Hepatic stellate cell (primary cell): ENCODE measurements at regions not wholly inside any gene's neighbourhood (a gene's known extent, or its start where the extent isn't known, plus 50 kb on each side); places are given as distances from the start of the nearest gene placed in this dataset.
A peak's percentile ranks its signal among the peaks of the same experiment; 100 is the strongest.
"Not testable (repeated sequence)": the region's sequence is repeated elsewhere in the genome, so short reads cannot be mapped to it uniquely, and the experiment has no call there.

Source experiments
- DNase-seq: peaks from one replicate; pipeline ENCODE4 v3.0.0; 2011; ENCODE audit warnings: low spot score

DNA sequence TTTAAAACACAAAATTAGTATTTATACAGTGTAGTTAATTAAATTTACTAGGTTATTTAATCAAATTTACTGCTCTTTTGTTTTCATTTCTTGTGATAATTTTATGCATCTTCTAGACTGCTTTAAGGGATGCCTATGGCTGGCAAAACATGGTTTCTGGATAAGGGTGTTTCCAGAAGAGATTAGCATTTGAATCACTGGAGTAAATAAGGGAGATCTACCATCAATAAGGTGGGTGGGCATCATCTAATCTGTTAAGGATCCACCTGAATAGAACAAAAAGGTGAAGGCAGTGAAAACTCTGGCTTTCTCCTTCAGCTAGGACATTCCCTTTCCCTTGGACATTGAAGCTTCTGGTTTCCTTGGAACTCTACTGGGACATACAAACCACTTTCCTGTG is 146.2 kb upstream of the LAMA2 start:
- no peak for DNase-seq

DNA sequence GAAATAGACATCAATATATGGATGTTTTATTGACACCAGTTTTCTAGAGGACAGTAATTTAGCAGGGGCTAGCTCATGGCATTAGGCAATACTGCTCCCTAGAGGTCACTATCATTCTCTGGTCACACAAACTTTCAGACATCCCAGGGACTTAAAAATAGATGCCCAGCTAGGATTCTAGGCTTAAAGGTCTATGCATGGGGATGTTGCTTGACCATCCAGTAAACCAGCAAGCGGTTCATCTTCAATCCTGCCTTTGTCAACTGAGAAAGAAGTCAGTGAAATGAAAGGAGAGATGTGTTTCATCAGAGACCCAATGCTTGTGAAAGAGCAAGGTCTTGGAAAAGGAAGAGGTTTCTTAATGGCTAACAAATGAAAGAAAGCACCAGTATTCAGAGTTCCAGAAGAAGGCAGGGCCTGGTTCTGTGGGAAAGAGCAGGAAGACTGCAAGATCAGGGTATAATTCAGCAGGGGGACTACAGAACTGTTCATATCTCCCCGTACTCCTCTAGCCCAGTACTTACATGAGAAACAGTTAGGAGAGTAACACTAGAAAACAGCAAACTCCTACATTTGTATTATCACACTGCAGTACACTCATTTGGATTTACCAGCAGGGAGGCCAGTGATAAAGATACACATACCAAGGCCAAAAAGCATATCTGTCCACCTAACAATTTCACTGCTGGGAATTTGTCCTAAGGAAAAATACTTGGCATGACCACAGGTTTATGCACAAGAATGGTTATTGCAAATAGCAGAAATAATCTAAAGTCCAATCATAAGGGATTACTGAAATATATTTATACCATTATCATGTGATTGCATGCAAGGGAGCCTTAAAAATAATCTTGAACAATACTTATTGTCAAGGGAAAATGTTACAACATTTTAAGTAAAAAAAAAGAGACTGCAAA is 151.4 kb upstream of the LAMA2 start:
- DNase-seq: peak; percentile 29

DNA sequence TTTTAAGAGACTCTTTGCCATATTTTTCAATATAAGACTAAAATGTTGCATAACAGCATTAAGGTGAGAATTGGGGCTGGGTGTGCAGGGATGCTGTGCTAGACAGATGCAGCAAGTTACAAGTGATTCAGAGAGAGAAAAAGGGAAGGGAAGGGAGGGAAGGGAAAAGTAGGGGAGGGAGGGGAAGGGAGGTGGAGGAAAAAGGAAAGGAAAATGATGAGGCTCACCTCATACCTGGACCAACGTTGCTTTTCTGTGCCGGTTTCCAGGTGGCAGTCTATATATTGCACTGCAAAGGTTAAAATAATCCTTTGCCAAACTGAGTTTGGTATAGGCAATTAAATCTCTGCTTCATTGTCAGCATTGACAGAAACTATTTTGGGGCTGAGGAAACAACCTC is 155.4 kb upstream of the LAMA2 start:
- DNase-seq: no peak

DNA sequence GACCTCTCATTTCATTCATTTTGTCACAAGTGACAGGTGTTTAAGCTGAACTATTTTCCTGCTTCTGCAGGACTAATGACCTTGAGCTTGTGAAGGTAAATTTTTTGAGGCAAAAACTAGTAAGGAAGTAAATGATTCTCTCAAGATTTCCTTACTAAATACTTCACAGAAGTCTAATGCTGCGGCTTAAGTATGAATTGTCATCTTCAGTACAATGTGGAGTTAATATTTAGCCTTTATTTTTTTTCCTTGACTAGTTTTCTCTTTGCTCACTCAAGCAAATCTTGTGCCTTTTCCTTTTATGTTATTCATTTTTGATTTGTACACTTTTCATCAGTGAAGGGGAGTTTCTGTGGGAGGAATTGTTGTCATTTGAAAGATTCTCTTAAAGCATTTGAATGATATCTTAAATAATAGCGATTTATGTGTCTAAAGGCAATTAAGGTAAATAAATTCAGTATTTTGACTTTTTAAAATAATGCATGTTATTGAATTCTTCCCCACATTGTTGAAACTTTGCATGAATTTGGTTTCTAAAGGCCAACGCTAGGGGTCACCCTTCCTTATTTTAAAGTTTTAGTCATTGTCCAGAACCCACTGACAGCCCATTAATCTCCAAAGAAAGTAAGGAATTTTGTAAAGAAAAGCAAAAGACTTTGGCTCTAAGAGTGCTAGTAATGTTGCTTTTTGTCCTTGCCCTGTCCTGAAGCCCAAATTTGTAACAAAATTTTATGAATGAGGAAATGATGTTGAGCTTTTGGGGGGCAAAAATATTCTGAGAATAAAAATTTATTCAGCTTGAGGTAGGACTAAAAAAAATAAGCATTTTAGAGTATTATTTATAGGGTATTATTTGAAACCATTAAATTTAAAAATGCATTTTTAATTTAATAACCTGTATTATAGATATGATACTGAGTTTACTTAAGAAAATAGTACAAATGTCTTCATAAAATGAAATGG is 157.4 kb upstream of the LAMA2 start:
- peak; percentile 11 for DNase-seq

DNA sequence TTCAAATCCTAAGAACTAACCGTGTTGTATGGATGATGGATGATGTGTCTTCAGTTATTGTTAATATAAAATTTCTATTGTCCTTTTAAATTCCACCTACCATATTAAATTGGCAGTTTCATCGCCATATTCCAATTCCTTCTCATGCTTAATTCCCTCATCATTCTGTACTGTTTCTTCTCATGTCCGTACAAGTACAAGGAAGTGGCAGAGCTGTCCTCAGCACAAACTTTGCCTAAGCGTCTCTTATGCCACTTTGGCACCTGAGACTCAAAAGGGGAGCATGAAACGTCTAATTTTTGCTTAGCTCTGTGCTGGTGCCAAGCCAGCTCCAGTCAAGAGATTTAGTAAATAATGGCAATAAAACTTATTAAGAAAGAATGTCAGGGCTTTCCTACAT is 158.2 kb upstream of the LAMA2 start:
- no peak for DNase-seq

DNA sequence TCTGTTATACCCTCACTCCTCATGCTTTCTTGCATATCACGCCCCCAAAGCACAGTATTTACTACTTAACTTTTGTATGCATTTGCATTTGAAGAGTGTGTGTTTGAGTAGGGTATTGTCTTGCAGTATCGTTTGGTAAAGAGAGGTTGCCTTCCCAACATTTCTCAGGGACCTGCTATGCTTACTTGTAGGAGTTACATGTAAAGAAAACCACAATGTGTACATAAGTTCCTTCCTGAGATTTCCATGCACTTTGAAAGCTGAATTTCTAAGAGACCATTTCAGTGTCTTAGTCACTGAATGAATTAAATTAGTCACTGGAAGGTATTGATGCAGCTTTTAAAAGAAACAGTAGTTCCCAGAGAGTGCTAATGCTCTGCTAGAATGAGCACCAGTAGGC is 159.3 kb upstream of the LAMA2 start:
- DNase-seq: no peak

DNA sequence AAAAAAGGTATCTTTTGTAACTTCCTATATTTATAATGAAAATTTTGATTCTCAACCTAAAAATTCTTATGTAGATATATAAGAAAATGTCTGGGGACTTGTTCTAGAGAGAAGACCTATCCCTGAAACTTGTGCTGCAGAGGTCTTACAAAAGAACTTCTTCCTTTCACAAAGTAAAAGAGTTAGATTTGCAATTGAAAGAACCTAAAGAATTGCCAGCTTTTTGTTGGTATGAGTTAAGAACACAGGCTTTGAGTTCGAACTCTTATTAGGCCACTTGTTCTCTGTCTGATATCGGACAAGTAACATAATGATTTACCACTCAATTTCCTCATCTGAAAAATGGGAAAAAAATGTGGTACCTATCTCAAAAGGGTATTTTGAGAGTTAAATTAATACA is 162.0 kb upstream of the LAMA2 start:
- no peak for DNase-seq

DNA sequence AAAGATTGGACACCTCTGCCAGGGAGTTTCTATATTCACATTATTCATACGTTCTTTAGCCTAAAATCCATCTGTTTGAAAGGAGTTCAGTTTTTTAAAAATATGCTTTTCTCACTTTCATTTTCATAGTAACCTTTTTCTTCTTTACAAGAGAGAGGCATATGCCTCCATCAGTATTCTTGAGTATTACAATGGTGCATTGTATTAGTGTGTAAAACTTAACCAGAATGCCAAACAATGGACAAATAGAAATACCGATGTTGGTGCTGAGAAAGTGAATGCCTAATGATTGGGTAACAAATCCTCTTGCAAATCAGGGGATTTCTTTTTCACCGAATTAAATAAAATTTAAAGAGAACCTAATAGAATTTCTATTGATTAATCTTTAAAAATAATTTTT is 163.2 kb upstream of the LAMA2 start:
- no peak for DNase-seq

DNA sequence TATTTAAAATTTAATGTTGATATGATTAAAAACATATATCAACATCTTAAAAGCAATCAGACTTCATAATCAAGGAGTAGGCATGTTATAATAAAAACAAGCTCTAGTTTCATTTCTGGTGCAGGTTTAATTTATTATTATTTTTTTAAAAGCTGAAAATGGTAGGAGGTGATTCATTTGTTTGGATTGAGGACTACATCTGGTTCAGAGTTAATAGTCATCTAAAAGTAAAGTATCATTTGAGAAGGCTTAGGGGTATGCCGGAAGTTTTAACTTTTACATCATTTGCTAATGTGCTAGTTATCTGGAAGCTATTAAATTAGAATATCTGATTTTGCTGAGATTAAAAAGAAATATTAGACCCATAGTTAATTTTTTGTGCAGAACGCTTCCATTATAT is 169.5 kb upstream of the LAMA2 start:
- DNase-seq: peak; percentile 43

DNA sequence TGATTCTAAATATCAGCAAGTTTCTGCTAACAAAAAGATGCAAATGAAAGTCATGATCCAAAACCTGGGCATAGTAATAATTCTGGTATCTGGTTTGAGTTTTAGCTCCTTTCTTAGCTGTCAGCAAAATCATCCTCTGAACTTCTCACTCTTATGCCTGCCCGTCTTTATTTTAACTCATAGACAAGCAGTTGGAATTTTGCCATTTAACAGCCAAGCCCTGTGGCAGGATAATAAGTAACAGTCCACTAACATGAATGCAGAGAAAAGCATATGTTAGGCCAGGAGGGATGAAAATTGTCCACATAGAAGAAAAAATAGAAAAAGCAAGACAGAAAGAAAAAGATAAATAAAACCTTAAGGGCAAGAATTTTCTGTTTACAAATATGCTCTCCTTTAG is 170.0 kb upstream of the LAMA2 start:
- no peak for DNase-seq

DNA sequence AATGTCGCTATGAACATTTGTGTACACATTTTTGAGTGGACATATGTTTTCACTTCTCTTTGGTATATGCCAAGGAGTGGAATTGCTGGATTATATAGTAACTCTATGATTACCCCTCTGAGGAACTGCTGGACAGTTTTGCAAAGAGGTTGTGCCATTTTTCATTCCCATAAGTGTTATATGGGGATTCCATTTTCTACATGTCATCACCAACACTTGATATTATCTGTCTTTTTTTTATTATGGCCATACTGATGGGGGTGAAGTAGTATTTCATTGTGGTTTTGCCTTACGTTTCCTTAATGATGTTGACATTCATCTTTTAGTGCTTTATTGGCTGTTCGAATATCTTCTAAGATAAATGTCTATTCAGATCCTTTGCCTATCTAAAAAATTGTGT is 171.8 kb upstream of the LAMA2 start:
- no peak for DNase-seq

DNA sequence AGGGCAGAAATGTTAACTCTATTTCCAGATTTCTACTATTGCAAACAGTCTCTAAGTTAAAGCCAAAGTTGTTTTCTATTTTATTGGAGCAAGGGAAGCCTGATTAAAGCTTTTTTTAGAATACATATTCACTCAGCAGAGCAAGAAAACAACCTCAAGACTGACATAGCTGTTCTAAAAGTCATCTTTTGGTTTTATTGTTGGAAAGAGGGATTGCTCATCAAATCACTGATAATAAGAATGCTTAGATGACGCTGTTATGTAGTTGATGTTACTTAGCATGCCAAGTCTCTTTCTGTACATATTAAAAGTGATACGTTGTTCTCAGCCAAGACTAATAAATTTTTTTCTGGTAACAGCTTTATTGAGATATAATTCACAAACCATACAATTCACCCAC is 172.6 kb upstream of the LAMA2 start:
- no peak for DNase-seq

DNA sequence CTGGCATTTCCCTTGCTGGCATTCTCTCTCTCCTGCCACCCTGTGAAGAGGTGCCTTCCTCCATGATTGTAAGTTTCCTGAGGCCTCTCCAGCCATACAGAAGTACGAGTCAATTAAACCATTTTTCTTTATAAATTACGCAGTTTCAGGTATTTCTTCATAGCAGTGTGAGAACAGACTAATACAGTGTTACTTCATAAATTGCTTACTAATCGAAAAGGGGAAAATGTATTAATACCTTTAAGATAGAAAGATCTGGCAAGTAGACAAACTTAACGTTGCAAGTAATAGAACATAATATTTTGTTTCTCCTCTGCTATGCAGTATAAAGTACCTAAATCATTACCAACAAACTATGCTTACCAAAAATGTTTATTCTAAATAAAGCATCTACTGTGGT is 178.3 kb upstream of the LAMA2 start:
- DNase-seq: no peak

DNA sequence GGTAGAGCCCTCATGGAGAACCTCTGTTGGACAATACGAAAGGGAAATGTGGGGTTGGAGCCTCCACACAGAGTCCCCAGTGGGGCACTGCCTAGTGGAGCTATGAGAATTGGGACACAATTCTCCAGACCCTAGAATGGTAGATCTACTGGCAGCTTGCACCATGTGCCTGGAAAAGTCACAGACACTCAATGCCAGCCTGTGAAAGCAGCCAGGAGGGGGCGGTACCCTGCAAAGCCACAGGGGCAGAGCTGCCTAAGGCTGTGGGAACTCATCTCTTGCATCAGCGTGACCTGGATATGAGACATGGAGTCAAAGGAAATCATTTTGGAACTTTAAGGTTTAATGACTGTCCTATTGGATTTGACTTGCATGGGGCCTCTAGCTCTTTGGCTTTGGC is 179.1 kb upstream of the LAMA2 start:
- not testable (repeated sequence) for DNase-seq

DNA sequence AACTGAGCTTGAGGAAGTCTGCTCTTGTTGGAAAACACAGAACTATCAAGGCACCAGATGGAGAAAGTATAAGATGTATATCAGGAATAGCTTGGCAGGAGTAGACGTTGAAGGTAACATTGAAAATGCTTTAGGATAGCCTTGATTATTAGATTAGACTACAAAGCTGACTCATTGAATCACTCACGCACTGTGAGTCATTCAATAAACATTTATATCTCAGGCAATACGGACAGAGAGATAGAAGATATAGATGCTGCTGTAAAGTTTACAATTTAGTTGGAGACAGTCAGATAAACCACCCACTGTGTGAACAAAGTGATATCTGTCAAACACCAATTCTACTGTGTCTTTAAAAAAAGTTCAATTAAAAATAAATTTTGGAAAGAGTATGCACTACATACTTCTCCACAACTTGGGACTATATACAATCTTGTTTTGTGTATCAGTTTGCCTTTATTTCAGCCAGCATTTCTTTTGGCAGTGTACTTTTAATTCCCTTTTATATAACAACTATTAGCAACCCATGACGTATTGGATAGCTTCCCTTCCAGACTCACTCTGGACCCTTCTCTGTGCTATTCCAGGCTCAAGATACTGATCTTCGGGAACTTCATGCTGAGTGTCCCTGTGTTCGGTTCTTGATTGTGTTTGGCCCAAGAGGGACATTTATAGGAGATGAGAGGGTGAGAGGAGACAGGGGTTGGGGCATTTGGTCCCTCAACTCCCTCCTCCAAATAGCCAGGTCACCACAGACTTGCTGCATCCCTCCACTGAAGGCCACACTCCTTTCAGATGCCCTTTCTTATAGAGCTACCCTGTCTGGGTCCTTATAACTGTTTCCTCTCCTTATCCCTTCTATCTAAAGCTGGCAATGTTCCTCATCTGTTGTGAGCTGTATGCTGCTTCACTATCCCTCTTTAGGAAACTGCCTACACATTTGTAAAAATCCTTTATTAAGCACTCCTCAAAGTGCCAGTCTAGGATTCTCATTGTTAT is 176.6 kb upstream of the PTPRK start:
- DNase-seq: peak; percentile 25

DNA sequence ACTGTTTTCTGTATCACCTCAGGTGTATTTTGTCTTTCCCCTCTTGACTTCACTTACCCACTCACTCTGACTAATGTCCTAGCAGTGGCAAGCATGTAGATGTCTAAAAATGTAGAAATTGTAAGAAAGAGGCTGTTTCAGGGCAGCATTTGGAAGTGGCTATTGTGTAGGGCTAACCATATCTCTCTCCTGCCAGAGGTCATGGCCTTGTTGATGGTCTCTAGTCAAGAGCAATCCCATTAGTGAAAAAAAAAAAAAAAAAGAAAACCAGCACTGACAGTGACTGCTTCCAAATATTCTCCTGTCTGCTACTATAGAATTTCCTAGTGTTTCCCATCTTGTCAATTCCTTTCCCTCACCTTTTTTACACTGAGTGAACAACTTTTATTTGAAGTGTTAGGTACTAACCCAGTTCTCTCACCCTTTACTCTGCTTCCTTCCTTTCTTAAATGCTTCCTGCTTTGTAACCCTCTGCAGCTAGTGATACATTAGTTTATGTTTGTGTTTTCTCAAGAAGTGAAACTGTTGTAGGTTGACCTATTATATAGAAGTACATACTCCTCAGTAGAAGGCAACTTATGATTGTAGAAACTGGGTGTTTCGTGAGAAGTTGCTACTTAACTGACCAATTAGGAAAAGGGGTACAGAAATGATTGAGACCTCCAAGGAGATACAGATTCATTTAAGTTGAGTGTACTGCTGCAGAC is 174.1 kb upstream of the PTPRK start:
- no peak for DNase-seq

DNA sequence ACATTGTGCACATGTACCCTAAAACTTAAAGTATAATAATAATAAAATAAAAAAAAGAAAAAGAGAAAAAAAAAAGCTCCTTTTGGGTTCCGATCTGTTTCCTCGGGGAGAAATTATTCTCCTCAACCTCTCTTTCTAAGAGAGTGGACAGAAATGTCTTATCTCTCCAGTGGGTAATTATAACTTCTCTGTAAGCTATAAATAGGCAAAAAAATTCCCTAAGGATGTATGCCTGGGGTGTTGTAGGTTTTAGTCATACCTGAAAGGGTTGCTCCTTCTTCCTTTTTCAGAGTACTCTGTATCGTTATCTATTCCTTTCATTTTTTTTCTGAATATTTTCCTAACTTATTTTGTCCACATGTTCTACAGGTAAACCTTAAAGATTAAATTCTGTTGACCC is 169.7 kb upstream of the PTPRK start:
- no peak for DNase-seq

DNA sequence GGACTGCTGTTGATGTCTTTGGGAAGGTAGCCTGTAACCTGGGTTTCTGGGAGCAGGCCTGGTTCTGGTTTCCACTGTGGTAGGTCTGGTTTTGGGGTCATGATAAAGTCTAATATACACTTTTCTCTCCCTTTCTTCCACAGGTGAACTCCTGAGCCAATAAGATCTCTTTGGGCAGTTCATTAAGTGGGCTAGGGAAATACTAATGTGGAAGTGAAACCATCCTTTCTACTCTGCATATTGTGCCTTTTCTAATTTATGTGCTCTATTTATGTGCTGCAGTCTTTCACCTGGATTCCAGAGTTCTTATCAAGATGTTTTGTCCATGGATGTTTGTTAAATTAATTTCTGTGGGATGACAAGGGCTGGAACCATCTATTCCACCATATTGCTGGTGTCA is 165.7 kb upstream of the PTPRK start:
- DNase-seq: no peak

DNA sequence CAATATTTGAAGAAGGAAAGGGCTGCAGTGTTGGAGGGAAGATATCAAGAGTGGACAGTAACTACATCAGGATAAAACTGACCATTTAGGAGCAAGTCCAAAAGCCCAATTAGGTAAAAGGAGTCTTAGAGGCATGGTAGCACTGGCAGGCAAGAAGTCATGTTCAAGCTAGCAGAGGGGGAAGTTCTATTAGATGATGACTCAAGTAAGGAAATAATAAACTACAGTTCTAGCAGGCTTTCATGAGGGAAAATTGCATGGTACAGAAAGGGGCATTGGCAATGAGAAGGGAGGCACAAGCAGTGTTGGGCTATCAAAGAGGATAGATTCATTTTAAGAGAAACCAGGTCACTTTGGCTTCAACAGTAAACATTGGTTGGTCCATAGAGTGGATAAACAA is 156.1 kb upstream of the PTPRK start:
- no peak for DNase-seq

DNA sequence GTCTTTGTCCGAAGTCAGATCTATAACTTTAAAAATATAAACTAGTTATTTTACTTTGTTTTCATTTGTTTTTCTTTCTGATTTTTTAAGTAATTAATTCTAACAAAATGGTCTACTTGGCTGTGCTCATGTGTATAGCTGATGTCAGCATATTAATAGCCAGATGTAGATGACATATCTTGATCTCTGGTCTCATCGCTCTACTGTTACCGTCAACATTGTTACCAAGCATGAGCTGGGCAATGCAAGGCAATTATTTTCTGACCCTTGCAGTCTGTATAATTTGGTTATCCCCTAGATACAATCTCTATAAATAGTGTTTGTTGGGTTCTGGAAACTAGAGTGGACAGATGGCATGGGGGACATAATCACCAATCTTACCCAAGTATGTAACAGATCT is 151.6 kb upstream of the PTPRK start:
- DNase-seq: no peak

DNA sequence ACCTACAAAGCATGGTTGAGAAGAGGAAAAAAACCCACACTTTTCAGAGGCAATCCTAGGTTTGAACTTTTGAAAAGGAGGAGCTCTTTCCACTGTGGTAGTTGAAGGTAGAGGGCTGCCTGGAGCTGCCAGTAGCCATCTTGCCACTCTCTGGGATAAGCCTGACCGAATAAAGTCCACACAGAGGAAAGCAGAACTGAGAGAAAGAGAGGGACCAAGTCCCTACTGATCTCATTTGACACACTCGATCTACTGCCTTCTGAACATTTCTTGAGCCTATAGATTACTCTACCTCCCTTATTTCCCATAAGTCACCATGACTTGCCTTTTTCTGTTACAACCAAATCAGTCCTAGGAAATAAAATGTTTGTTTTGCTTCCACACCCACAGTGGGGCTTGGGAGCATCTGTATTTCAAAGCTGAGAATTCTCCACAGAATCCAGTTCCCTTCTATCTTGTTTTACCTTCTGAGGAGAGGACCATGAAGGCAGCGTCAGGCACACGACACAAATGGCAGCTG is 147.0 kb upstream of the PTPRK start:
- DNase-seq: no peak
